ENCODE measurements at regions not wholly inside any gene's neighbourhood (a gene's known extent, or its start where the extent isn't known, plus 50 kb on each side); places are given as distances from the start of the nearest gene placed in this dataset.

GRCh38 chr2:65715323-65715722 is 282.9 kb upstream of the SPRED2 start:
- H3K9ac ChIP-seq (ENCODE audit: low read length), result no peak overlapping the region
- H3K4me3 ChIP-seq (ENCODE audit: insufficient read depth, low read depth, low read length), result no peak overlapping the region
- no peak overlapping the region for H2AFZ ChIP-seq (ENCODE audit: low read depth, low read length)
- H3K9me3 ChIP-seq (ENCODE audit: insufficient read depth, low read depth, low read length), result no peaks in the 10 kb centered on the region
- Mint-ChIP-seq H3K4me1 (ENCODE audit: low read depth, unreplicated experiment) (peaks cover 5% of the 10 kb centered on the region), H3K27me3 (ENCODE audit: low read depth, unreplicated experiment) (peaks cover 19% of the 10 kb centered on the region), H3K9me3 (ENCODE audit: unreplicated experiment) (no peaks in the 10 kb centered on the region), H3K36me3 (ENCODE audit: low read depth, unreplicated experiment) (no peaks in the 10 kb centered on the region), H3K4me3 (ENCODE audit: unreplicated experiment) (no peak overlapping the region), H3K27ac (ENCODE audit: unreplicated experiment) (no peak overlapping the region)
- peaks cover 11% of the 10 kb centered on the region for H3K27me3 ChIP-seq (ENCODE audit: insufficient read depth, low read length)
- no peaks in the 10 kb centered on the region for H4K20me1 ChIP-seq (ENCODE audit: insufficient read depth, low read length)
- H3K4me1 ChIP-seq (ENCODE audit: insufficient read depth, low read length), result peaks cover 3% of the 10 kb centered on the region
- FAIRE-seq (no peak), DNase-seq (ENCODE audit: low read depth) (no peak)
- H3K27ac ChIP-seq (ENCODE audit: low read depth, low read length), result no peak overlapping the region
- no peak for TF ChIP-seq EZH2 (IDR thresholded peaks at IDR 0.05; ENCODE audit: insufficient read depth, low read length)
- TF ChIP-seq, protein P1, sequence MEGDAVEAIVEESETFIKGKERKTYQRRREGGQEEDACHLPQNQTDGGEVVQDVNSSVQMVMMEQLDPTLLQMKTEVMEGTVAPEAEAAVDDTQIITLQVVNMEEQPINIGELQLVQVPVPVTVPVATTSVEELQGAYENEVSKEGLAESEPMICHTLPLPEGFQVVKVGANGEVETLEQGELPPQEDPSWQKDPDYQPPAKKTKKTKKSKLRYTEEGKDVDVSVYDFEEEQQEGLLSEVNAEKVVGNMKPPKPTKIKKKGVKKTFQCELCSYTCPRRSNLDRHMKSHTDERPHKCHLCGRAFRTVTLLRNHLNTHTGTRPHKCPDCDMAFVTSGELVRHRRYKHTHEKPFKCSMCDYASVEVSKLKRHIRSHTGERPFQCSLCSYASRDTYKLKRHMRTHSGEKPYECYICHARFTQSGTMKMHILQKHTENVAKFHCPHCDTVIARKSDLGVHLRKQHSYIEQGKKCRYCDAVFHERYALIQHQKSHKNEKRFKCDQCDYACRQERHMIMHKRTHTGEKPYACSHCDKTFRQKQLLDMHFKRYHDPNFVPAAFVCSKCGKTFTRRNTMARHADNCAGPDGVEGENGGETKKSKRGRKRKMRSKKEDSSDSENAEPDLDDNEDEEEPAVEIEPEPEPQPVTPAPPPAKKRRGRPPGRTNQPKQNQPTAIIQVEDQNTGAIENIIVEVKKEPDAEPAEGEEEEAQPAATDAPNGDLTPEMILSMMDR (IDR thresholded peaks at IDR 0.05; ENCODE audit: insufficient read depth, low read depth, low read length), result no peak
- H3K36me3 ChIP-seq (ENCODE audit: insufficient read depth, low read length), result no peaks in the 10 kb centered on the region
- H3K4me2 ChIP-seq (ENCODE audit: low read length), result no peak overlapping the region
- H3K79me2 ChIP-seq (ENCODE audit: insufficient read depth, low read length), result no peaks in the 10 kb centered on the region

DNA sequence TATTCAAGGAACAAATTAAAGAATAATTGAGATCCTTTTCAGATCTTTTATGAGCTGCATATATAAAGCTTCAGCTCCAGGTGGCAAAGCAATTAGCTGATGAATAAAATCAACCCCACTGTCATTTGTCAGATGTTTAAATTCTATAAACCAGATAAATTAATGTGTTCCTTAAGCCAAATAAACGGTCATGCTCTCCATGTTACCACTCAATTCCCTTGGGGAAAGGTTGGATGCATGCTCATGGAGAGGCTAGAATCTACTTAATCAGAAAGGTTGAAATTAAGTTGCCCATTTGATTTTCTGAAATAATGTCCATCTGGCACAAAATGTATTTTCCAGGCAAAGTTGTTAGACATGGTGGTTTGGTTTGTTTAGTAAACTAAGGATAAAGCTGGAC is 282.5 kb upstream of the SPRED2 start:
- H3K9ac ChIP-seq (ENCODE audit: low read length), result no peak overlapping the region
- H2AFZ ChIP-seq (ENCODE audit: low read depth, low read length), result no peak overlapping the region
- TF ChIP-seq EZH2 (IDR thresholded peaks at IDR 0.05; ENCODE audit: insufficient read depth, low read length), result no peak
- TF ChIP-seq, protein P1 (IDR thresholded peaks at IDR 0.05; ENCODE audit: insufficient read depth, low read depth, low read length), result no peak
- peaks cover 3% of the 10 kb centered on the region for H3K4me1 ChIP-seq (ENCODE audit: insufficient read depth, low read length)
- peaks cover 11% of the 10 kb centered on the region for H3K27me3 ChIP-seq (ENCODE audit: insufficient read depth, low read length)
- H3K9me3 Mint-ChIP-seq (ENCODE audit: unreplicated experiment), result no peaks in the 10 kb centered on the region
- no peak for FAIRE-seq
- H3K27ac Mint-ChIP-seq (ENCODE audit: unreplicated experiment), result no peak overlapping the region
- no peaks in the 10 kb centered on the region for H3K36me3 Mint-ChIP-seq (ENCODE audit: low read depth, unreplicated experiment)
- peaks cover 5% of the 10 kb centered on the region for H3K4me1 Mint-ChIP-seq (ENCODE audit: low read depth, unreplicated experiment)
- no peaks in the 10 kb centered on the region for H3K9me3 ChIP-seq (ENCODE audit: insufficient read depth, low read depth, low read length)
- no peak overlapping the region for H3K4me2 ChIP-seq (ENCODE audit: low read length)
- H3K36me3 ChIP-seq (ENCODE audit: insufficient read depth, low read length), result no peaks in the 10 kb centered on the region
- no peak for DNase-seq (ENCODE audit: low read depth)
- H4K20me1 ChIP-seq (ENCODE audit: insufficient read depth, low read length), result no peaks in the 10 kb centered on the region
- H3K4me3 Mint-ChIP-seq (ENCODE audit: unreplicated experiment), result no peak overlapping the region
- H3K27me3 Mint-ChIP-seq (ENCODE audit: low read depth, unreplicated experiment), result peaks cover 19% of the 10 kb centered on the region
- H3K79me2 ChIP-seq (ENCODE audit: insufficient read depth, low read length), result no peaks in the 10 kb centered on the region
- no peak overlapping the region for H3K27ac ChIP-seq (ENCODE audit: low read depth, low read length)
- H3K4me3 ChIP-seq (ENCODE audit: insufficient read depth, low read depth, low read length), result no peak overlapping the region

- FAIRE-seq, result no peak
These were observed 279.5 kb upstream of the SPRED2 start for GRCh38 chr2:65711863-65712262.

More at GRCh38 chr2:65711863-65712262, 279.5 kb upstream of the SPRED2 start:
- Histone ChIP-seq H3K27me3 (ENCODE audit: insufficient read depth, low read length) (peaks cover 6% of the 10 kb centered on the region), H4K20me1 (ENCODE audit: insufficient read depth, low read length) (no peaks in the 10 kb centered on the region), H3K4me2 (ENCODE audit: low read length) (no peak overlapping the region), H3K9ac (ENCODE audit: low read length) (no peak overlapping the region), H3K4me1 (ENCODE audit: insufficient read depth, low read length) (peaks cover 3% of the 10 kb centered on the region), H3K9me3 (ENCODE audit: insufficient read depth, low read depth, low read length) (no peaks in the 10 kb centered on the region), H3K27ac (ENCODE audit: low read depth, low read length) (no peak overlapping the region), H3K36me3 (ENCODE audit: insufficient read depth, low read length) (no peaks in the 10 kb centered on the region), H3K4me3 (ENCODE audit: insufficient read depth, low read depth, low read length) (no peak overlapping the region), H2AFZ (ENCODE audit: low read depth, low read length) (no peak overlapping the region), H3K79me2 (ENCODE audit: insufficient read depth, low read length) (no peaks in the 10 kb centered on the region)
- Mint-ChIP-seq H3K36me3 (ENCODE audit: low read depth, unreplicated experiment) (no peaks in the 10 kb centered on the region), H3K9me3 (ENCODE audit: unreplicated experiment) (no peaks in the 10 kb centered on the region), H3K4me1 (ENCODE audit: low read depth, unreplicated experiment) (peaks cover 2% of the 10 kb centered on the region), H3K4me3 (ENCODE audit: unreplicated experiment) (no peak overlapping the region), H3K27me3 (ENCODE audit: low read depth, unreplicated experiment) (peaks cover 3% of the 10 kb centered on the region), H3K27ac (ENCODE audit: unreplicated experiment) (no peak overlapping the region)
- TF ChIP-seq, protein P1 (IDR thresholded peaks at IDR 0.05; ENCODE audit: insufficient read depth, low read depth, low read length), result no peak
- TF ChIP-seq EZH2 (IDR thresholded peaks at IDR 0.05; ENCODE audit: insufficient read depth, low read length), result no peak
- no peak for DNase-seq (ENCODE audit: low read depth)
